B cell (primary cell): ENCODE measurements at regions not wholly inside any gene's neighbourhood (a gene's known extent, or its start where the extent isn't known, plus 50 kb on each side); places are given as distances from the start of the nearest gene placed in this dataset.

Experiments
- ATAC-seq: fragments of 200-7000 bp; cut with Tn5 transposase; one replicate; pipeline ENCODE4 v1.10.0; 2021; ENCODE audit warnings: low read depth, mild to moderate bottlenecking, moderate number of reproducible peaks, moderate library complexity
- CTCF ChIA-PET: fragments of 350-600 bp; sonication (Branson Sonifier 250); formaldehyde crosslinking; loops from one replicate; lab custom pipeline; 2021; ENCODE audit warnings: antibody characterized with exemption, inconsistent platforms; lab: Charles Lee
- POLR2A ChIA-PET: fragments of 350-600 bp; sonication (Branson Sonifier 250); formaldehyde crosslinking; loops from one replicate; lab custom pipeline; 2021; ENCODE audit warnings: antibody characterized with exemption; lab: Charles Lee
- DNase-seq: peaks from one replicate; pipeline ENCODE4 v3.0.0; 2013
- H2AFZ ChIP-seq: 2 replicates; pipeline ENCODE4 v1.6.1; 2012; ENCODE audit warnings: mild to moderate bottlenecking, low read depth, low read length; ENCODE audit not compliant: insufficient read depth, poor library complexity, severe bottlenecking
- H3K27ac ChIP-seq, 2 donors: 1 replicate in 1 of 2; 2 replicates in 1 of 2; pipeline ENCODE4 v1.5.1; 2012 to 2013; ENCODE audit warnings: low read length in 2 of 2, mild to moderate bottlenecking in 2 of 2, moderate library complexity in 1 of 2
- H3K27me3 ChIP-seq, 4 experiments: fragments of 200-600 bp in 1 of 4; sonication (generic) in 1 of 4; replicated peaks in 1 of 4; 1 replicate in 2 of 4; 2 replicates in 2 of 4; pipeline versions ENCODE4 v1.6.1 to v1.7.0; 2013 to 2016; ENCODE audit warnings: low read length in 3 of 4, mild to moderate bottlenecking in 2 of 4, mixed read lengths in 1 of 4, moderate library complexity in 1 of 4; ENCODE audit not compliant: insufficient read depth in 4 of 4, control insufficient read depth in 3 of 4; ENCODE audit errors: control extremely low read depth in 1 of 4
- H3K36me3 ChIP-seq, 2 experiments: replicated peaks in 1 of 2; 1 replicate in 1 of 2; 2 replicates in 1 of 2; pipeline versions ENCODE4 v1.6.1 to v1.7.1; 2013; ENCODE audit warnings: low read length in 1 of 2; ENCODE audit not compliant: insufficient read depth in 2 of 2, control insufficient read depth in 1 of 2; ENCODE audit errors: control extremely low read depth in 1 of 2, extremely low read depth in 1 of 2
- H3K4me1 ChIP-seq, 2 donors: fragments of 200-600 bp in 1 of 2; sonication (generic) in 1 of 2; 1 replicate in 1 of 2; 2 replicates in 1 of 2; pipeline versions ENCODE4 v1.5.1 to v1.6.1; 2013 to 2017; ENCODE audit warnings: low read length in 2 of 2; ENCODE audit not compliant: control insufficient read depth in 2 of 2, insufficient read depth in 2 of 2
- H3K4me2 ChIP-seq: replicated peaks from 2 replicates; pipeline ENCODE3; 2012; ENCODE audit warnings: mild to moderate bottlenecking, low read depth, low read length; ENCODE audit not compliant: poor library complexity, severe bottlenecking
- H3K4me3 ChIP-seq, 5 experiments: fragments of 200-600 bp in 1 of 5; sonication (generic) in 1 of 5; 1 replicate in 3 of 5; 2 replicates in 2 of 5; pipeline versions ENCODE4 v1.5.1 to v1.7.0; 2011 to 2016; ENCODE audit warnings: low read length in 4 of 5, mild to moderate bottlenecking in 4 of 5, low read depth in 2 of 5, control low read depth in 1 of 5, moderate library complexity in 1 of 5; ENCODE audit not compliant: insufficient read depth in 1 of 5; ENCODE audit errors: control extremely low read depth in 1 of 5, extremely low read depth in 1 of 5
- H3K79me2 ChIP-seq: fragments of 200-600 bp; sonication (generic); one replicate; pipeline ENCODE4 v1.6.0; 2016; ENCODE audit warnings: low read length; ENCODE audit not compliant: control insufficient read depth, insufficient read depth
- H3K9ac ChIP-seq: fragments of 200-600 bp; sonication (generic); 2 replicates; pipeline ENCODE4 v1.6.1; 2017; ENCODE audit warnings: mild to moderate bottlenecking, low read length, moderate library complexity
- H3K9me3 ChIP-seq, 3 donors: one replicate each; pipeline versions ENCODE4 v1.6.1 to v1.7.1; 2013; ENCODE audit warnings: low read length in 2 of 3; ENCODE audit not compliant: control insufficient read depth in 2 of 3, insufficient read depth in 1 of 3; ENCODE audit errors: control extremely low read depth in 1 of 3
- H4K20me1 ChIP-seq: 2 replicates; pipeline ENCODE4 v1.6.0; 2012; ENCODE audit warnings: mild to moderate bottlenecking, low read length; ENCODE audit not compliant: insufficient read depth, control insufficient read depth, poor library complexity, severe bottlenecking
- H3K27ac Mint-ChIP-seq: one replicate; pipeline ENCODE4 v1.8.0; 2021; ENCODE audit warnings: mixed read lengths
- H3K27me3 Mint-ChIP-seq: one replicate; pipeline ENCODE4 v1.8.0; 2021; ENCODE audit warnings: mixed read lengths
- H3K4me1 Mint-ChIP-seq: one replicate; pipeline ENCODE4 v1.8.0; 2021; ENCODE audit warnings: mixed read lengths
- H3K4me3 Mint-ChIP-seq: one replicate; pipeline ENCODE4 v1.8.0; 2021; ENCODE audit warnings: mixed read lengths
- H3K9me3 Mint-ChIP-seq: one replicate; pipeline ENCODE4 v1.8.0; 2022; ENCODE audit warnings: mixed read lengths; ENCODE audit not compliant: insufficient read depth
- CTCF ChIP-seq: fragments of 200-600 bp; IDR thresholded peaks from one replicate; pipeline ENCODE4 v1.8.0; 2022; ENCODE audit warnings: antibody characterized with exemption, mild to moderate bottlenecking
- EZH2 ChIP-seq: IDR thresholded peaks from 2 replicates; pipeline ENCODE4 v1.6.1; 2012; ENCODE audit warnings: borderline replicate concordance, low read depth, mild to moderate bottlenecking, moderate library complexity, low read length; ENCODE audit not compliant: insufficient read depth, poor library complexity, severe bottlenecking
- WGBS: methylation state at CpG from one replicate; pipeline ENCODE4 v1.1.5; 2013; ENCODE audit warnings: missing lambda C conversion rate; ENCODE audit not compliant: insufficient coverage; 5-methylcytosine and 5-hydroxymethylcytosine counted together
- intact Hi-C: fragments of 100-400 bp; cut with micrococcal nuclease; formaldehyde crosslinking; loops from one replicate; pipeline ENCODE4 v1.10.0; 2022

DNA sequence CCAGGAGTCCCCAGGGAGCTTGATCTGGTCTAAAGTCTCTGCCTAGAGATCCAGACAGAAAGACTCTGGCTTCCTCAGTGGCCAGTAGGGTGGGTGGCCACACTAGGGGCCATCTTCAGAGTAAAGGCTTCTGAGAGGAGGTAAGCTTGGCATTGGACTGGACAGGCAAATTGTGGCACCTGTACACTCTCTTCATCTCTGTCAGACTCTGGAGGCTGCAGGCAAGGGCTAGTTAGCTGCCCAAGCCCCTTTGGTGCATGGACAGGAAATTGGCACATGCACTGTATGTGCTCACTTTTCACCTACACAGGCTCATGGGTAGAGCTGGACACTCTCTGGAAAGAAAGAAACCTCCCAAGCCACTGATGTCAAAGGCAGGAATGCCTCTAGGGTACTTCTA lies 142.8 kb downstream of the PJA1 start:
- H3K9me3 ChIP-seq: no peaks in the 10 kb centered on the region
- no peak for DNase-seq
- intact Hi-C loops: no loop called here
- no peak overlapping the region for H3K27ac ChIP-seq
- ATAC-seq: no peak
- H4K20me1 ChIP-seq: no peaks in the 10 kb centered on the region
- no peak overlapping the region for H3K9ac ChIP-seq
- TF ChIP-seq CTCF (no peak), EZH2 (no peak)
- POLR2A ChIA-PET: no interaction called here
- H3K4me1 Mint-ChIP-seq: no peaks in the 10 kb centered on the region
- no peak overlapping the region for H2AFZ ChIP-seq
- no peaks in the 10 kb centered on the region for H3K9me3 Mint-ChIP-seq
- H3K27me3 Mint-ChIP-seq: no peaks in the 10 kb centered on the region
- no peaks in the 10 kb centered on the region for H3K79me2 ChIP-seq
- H3K36me3 ChIP-seq: no peaks in the 10 kb centered on the region
- H3K4me2 ChIP-seq: no peak overlapping the region
- CTCF ChIA-PET: interaction anchor here (0.5 kb wide), 1 partner anchor 1109 kb away, joined by 4 read pairs; no protein-coding TSS in a partner anchor
- no peak overlapping the region for H3K4me3 Mint-ChIP-seq
- no peaks in the 10 kb centered on the region for H3K4me1 ChIP-seq
- no peaks in the 10 kb centered on the region for H3K27me3 ChIP-seq
- no peak overlapping the region for H3K4me3 ChIP-seq
- no peak overlapping the region for H3K27ac Mint-ChIP-seq

- H3K4me3 ChIP-seq: no peak overlapping the region
- TF ChIP-seq CTCF (no peak), EZH2 (no peak)
- WGBS: 95% methylated on average over 4 of the region's 10 CpGs
- no peak for DNase-seq
- no peaks in the 10 kb centered on the region for H3K9me3 Mint-ChIP-seq
- H3K4me2 ChIP-seq: no peak overlapping the region
- H3K27ac Mint-ChIP-seq: no peak overlapping the region
- H3K4me3 Mint-ChIP-seq: no peak overlapping the region
- POLR2A ChIA-PET: no interaction called here
- intact Hi-C loops: no loop called here
- no peaks in the 10 kb centered on the region for H3K27me3 Mint-ChIP-seq
- no peak overlapping the region for H3K9ac ChIP-seq
- no peaks in the 10 kb centered on the region for H3K79me2 ChIP-seq
- ATAC-seq: no peak
- H4K20me1 ChIP-seq: no peaks in the 10 kb centered on the region
- no peaks in the 10 kb centered on the region for H3K9me3 ChIP-seq
- no peaks in the 10 kb centered on the region for H3K4me1 Mint-ChIP-seq
- H3K36me3 ChIP-seq: no peaks in the 10 kb centered on the region
- no peaks in the 10 kb centered on the region for H3K4me1 ChIP-seq
- H3K27ac ChIP-seq: no peak overlapping the region
- no peak overlapping the region for H2AFZ ChIP-seq
- CTCF ChIA-PET: no interaction called here
- no peaks in the 10 kb centered on the region for H3K27me3 ChIP-seq
Observed at GRCh38 chrX:69021141-69021960, 143.9 kb downstream of the PJA1 start.
